K562 (cell line): ENCODE measurements at regions not wholly inside any gene's neighbourhood (a gene's known extent, or its start where the extent isn't known, plus 50 kb on each side); places are given as distances from the start of the nearest gene placed in this dataset.

Experiments used
- ATAC-seq: fragments of 200-7000 bp; cut with Tn5 transposase; 3 replicates; pipeline ENCODE4 v1.9.1; 2020; ENCODE audit warnings: moderate library complexity
- BruUV-seq: library from RNA; stranded (reverse); fragments of 400-500 nt; replicated peaks from 2 replicates; lab custom pipeline; 2021; lab: Mats Ljungman, UMichigan
- CTCF ChIA-PET: fragments of 300-600 bp; formaldehyde crosslinking; extraction: SDS; loops from one replicate; lab custom pipeline; 2021; ENCODE audit warnings: low intra/inter-chr PET ratio; lab: Yijun Ruan, JAX
- POLR2A ChIA-PET: fragments of 300-600, 350-650 bp; sonication (Branson Sonifier 250); formaldehyde crosslinking; extraction: SDS; loops from one replicate; lab custom pipeline; 2021; ENCODE audit warnings: antibody characterized with exemption, inconsistent platforms; lab: Yijun Ruan, JAX
- DNase-seq, 4 experiments: peaks; one replicate each; pipeline versions ENCODE4 v3.0.0 to v3.0.0-alpha.2; 2011 to 2018; ENCODE audit warnings: low spot score in 3 of 4, mixed read lengths in 3 of 4; ENCODE audit errors: extremely low read depth in 1 of 4
- FAIRE-seq: peaks from 2 replicates; lab custom pipeline; 2011; peaks lifted over from hg19 to GRCh38; lab: Jason Lieb, UNC
- H2AFZ ChIP-seq: 2 replicates; pipeline ENCODE4 v1.6.0; 2011; ENCODE audit warnings: low read depth, low read length, control low read depth, inconsistent platforms
- H3K27ac ChIP-seq: fragments of 200-600 bp; 3 replicates; pipeline ENCODE4 v1.8.0; 2011; ENCODE audit warnings: low read depth, mild to moderate bottlenecking, control low read depth, inconsistent platforms, low read length, moderate library complexity, mixed read lengths; ENCODE audit errors: extremely low read depth
- H3K27me3 ChIP-seq, 2 experiments: fragments of 300-600 bp in 1 of 2; 2 replicates in 1 of 2; 3 replicates in 1 of 2; pipeline versions ENCODE4 v1.6.0 to v1.8.0; 2011; ENCODE audit warnings: inconsistent platforms in 2 of 2, low read length in 2 of 2, mild to moderate bottlenecking in 1 of 2, mixed read lengths in 1 of 2, moderate library complexity in 1 of 2; ENCODE audit not compliant: control insufficient read depth in 2 of 2, insufficient read depth in 2 of 2
- H3K36me3 ChIP-seq: fragments of 300-600 bp; 3 replicates; pipeline ENCODE4 v1.8.0; 2011; ENCODE audit warnings: mild to moderate bottlenecking, low read length, inconsistent platforms; ENCODE audit not compliant: control insufficient read depth, insufficient read depth
- H3K4me1 ChIP-seq, 2 experiments: fragments of 200-600 bp in 1 of 2; replicated peaks in 1 of 2; 2 replicates in 1 of 2; 3 replicates in 1 of 2; pipeline versions ENCODE4 v1.5.1 to v1.8.0; 2011; ENCODE audit warnings: inconsistent platforms in 2 of 2, low read length in 2 of 2, mild to moderate bottlenecking in 1 of 2, mixed read lengths in 1 of 2, moderate library complexity in 1 of 2; ENCODE audit not compliant: control insufficient read depth in 2 of 2, insufficient read depth in 2 of 2
- H3K4me2 ChIP-seq: 2 replicates; pipeline ENCODE4 v1.6.1; 2011; ENCODE audit warnings: low read length, control low read depth, inconsistent platforms, mixed read lengths; ENCODE audit not compliant: insufficient read depth
- H3K4me3 ChIP-seq: fragments of 200-600 bp; sonication (generic), shearing (Covaris generic); 2 replicates; pipeline ENCODE4 v1.5.1; 2016; ENCODE audit warnings: control low read depth, inconsistent platforms
- H3K79me2 ChIP-seq: fragments of 200-600 bp; 3 replicates; pipeline ENCODE4 v1.8.0; 2011; ENCODE audit warnings: low read length, inconsistent platforms; ENCODE audit not compliant: control insufficient read depth, insufficient read depth
- H3K9ac ChIP-seq, 2 experiments: 2 replicates each; pipeline versions ENCODE4 v1.6.0 to v1.6.1; 2011; ENCODE audit warnings: low read depth in 2 of 2, low read length in 2 of 2, control low read depth in 1 of 2, inconsistent platforms in 1 of 2, mild to moderate bottlenecking in 1 of 2, mixed read lengths in 1 of 2; ENCODE audit not compliant: insufficient read depth in 1 of 2
- H3K9me1 ChIP-seq: one replicate; pipeline ENCODE4 v1.6.0; 2011; ENCODE audit warnings: inconsistent platforms, mild to moderate bottlenecking, low read length, moderate library complexity; ENCODE audit not compliant: control insufficient read depth, insufficient read depth
- H3K9me3 ChIP-seq: replicated peaks from 2 replicates; pipeline ENCODE4 v1.5.1; 2011; ENCODE audit warnings: low read depth, low read length, inconsistent platforms; ENCODE audit not compliant: control insufficient read depth, insufficient read depth
- H4K20me1 ChIP-seq: replicated peaks from 2 replicates; pipeline ENCODE4 v1.6.1; 2011; ENCODE audit warnings: low read length, inconsistent platforms, mixed read lengths; ENCODE audit not compliant: control insufficient read depth, insufficient read depth
- BDP1 ChIP-seq: IDR thresholded peaks from 3 replicates; pipeline ENCODE4 v1.6.1; 2011; ENCODE audit not compliant: insufficient read length, insufficient read depth
- BHLHE40 ChIP-seq: IDR thresholded peaks from 2 replicates; pipeline ENCODE4 v1.6.1; 2011; ENCODE audit warnings: low read length, improper control_type of control experiment
- CCNT2 ChIP-seq: IDR thresholded peaks from 2 replicates; pipeline ENCODE4 v1.6.1; 2011; ENCODE audit warnings: borderline replicate concordance, low read depth, mild to moderate bottlenecking, moderate library complexity, mixed read lengths, low read length; ENCODE audit not compliant: insufficient read length; ENCODE audit errors: extremely low read depth
- E2F1 ChIP-seq: sonication (generic); formaldehyde crosslinking; IDR thresholded peaks from 2 replicates; pipeline ENCODE4 v1.8.1; 2023; ENCODE audit warnings: mild to moderate bottlenecking, missing genetic modification reagents, moderate library complexity
- ELK1 ChIP-seq: sonication (generic); formaldehyde crosslinking; IDR thresholded peaks from 2 replicates; pipeline ENCODE4 v1.8.1; 2022; ENCODE audit warnings: missing genetic modification reagents
- IRF9 ChIP-seq: fragments of 450-650 bp; IDR thresholded peaks from 2 replicates; pipeline ENCODE4 v1.6.1; 2016; ENCODE audit warnings: missing biosample characterization, missing genetic modification characterization
- MXI1 ChIP-seq: IDR thresholded peaks from 2 replicates; pipeline ENCODE4 v1.6.1; 2011; ENCODE audit warnings: low read depth, mild to moderate bottlenecking, improper control_type of control experiment, low read length
- PRPF4 ChIP-seq: fragments of 200-400 bp; formaldehyde crosslinking; IDR thresholded peaks from one replicate; pipeline ENCODE4 v1.6.1; 2017; ENCODE audit warnings: low read length, low read depth, mild to moderate bottlenecking; ENCODE audit not compliant: insufficient read depth, poor library complexity, severe bottlenecking
- SNIP1 ChIP-seq: fragments of 450-650 bp; IDR thresholded peaks from 2 replicates; pipeline ENCODE4 v1.7.1; 2017; ENCODE audit warnings: low read depth, mild to moderate bottlenecking
- TEAD2 ChIP-seq: fragments of 450-650 bp; IDR thresholded peaks from 2 replicates; pipeline ENCODE4 v1.6.1; 2016; ENCODE audit warnings: missing genetic modification characterization, control low read depth, missing compliant biosample characterization
- ZNF398 ChIP-seq: fragments of 250-450 bp; sonication (Bioruptor Pico); IDR thresholded peaks from 2 replicates; pipeline ENCODE4 v1.8.0; 2021; ENCODE audit warnings: moderate library complexity, mild to moderate bottlenecking, inconsistent platforms
- ZNF592 ChIP-seq: fragments of 450-650 bp; IDR thresholded peaks from 2 replicates; pipeline ENCODE4 v1.6.1; 2017; ENCODE audit warnings: antibody characterized with exemption, mild to moderate bottlenecking
- WGBS: fragments of 100-300 bp; shearing (Covaris generic); methylation state at CpG from one replicate; pipeline ENCODE4 v1.1.6; 2016; ENCODE audit warnings: low coverage, mixed read lengths; ENCODE audit not compliant: insufficient coverage; ENCODE audit errors: missing lambda C conversion rate; 5-methylcytosine and 5-hydroxymethylcytosine counted together
- in situ Hi-C: fragments of 300-500 bp; cut with MboI; formaldehyde crosslinking; loops from 4 replicates; pipeline ENCODE4 v1.15.0; 2018; ENCODE audit warnings: inconsistent platforms, mixed read lengths
- intact Hi-C: fragments of 100-400 bp; cut with micrococcal nuclease; formaldehyde crosslinking; loops from 2 replicates; pipeline ENCODE4 v1.14.2; 2022

- TF ChIP-seq ZNF592 (no peak), ELK1 (CRISPR knock-in tag) (no peak), BDP1 (no peak), MXI1 (no peak), SNIP1 (no peak), CCNT2 (no peak)
Observed at GRCh38 chr2:171617981-171618380, 69.3 kb upstream of the DYNC1I2 start (continued).

GRCh38 chr2:171625006-171625405 is 62.3 kb upstream of the DYNC1I2 start:
- Histone ChIP-seq H3K9ac (no peak overlapping the region), H3K4me1 (no peaks in the 10 kb centered on the region), H3K79me2 (no peaks in the 10 kb centered on the region), H4K20me1 (no peaks in the 10 kb centered on the region), H3K36me3 (no peaks in the 10 kb centered on the region), H3K9me3 (peaks cover 9% of the 10 kb centered on the region), H2AFZ (no peak overlapping the region), H3K27ac (no peak overlapping the region), H3K27me3 (peaks cover 8 to 26% of the 10 kb centered on the region in 2 experiments; a peak in 4 of 5 replicates), H3K4me3 (no peak overlapping the region), H3K4me2 (no peak overlapping the region), H3K9me1 (no peaks in the 10 kb centered on the region)
- 2% methylated on average over 2 of the region's 2 CpGs for WGBS
- ChIA-PET POLR2A (no interaction called here), CTCF (no interaction called here)
- in situ Hi-C loops (no loop called here), intact Hi-C loops (no loop called here)
- no TSS peak for BruUV-seq
- DNase-seq (no peak), ATAC-seq (no peak), FAIRE-seq (no peak)
- TF ChIP-seq TEAD2 (tag) (no peak), E2F1 (CRISPR knock-in tag) (no peak), ZNF398 (no peak), IRF9 (tag) (no peak), PRPF4 (no peak), BHLHE40 (no peak)
